H1 (cell line): ENCODE measurements at regions not wholly inside any gene's neighbourhood (a gene's known extent, or its start where the extent isn't known, plus 50 kb on each side); places are given as distances from the start of the nearest gene placed in this dataset.

ENCODE experiments used
- CTCF ChIA-PET: fragments of 300-600 bp; sonication (Branson Sonifier 250); formaldehyde crosslinking; loops from one replicate; lab custom pipeline; 2021; ENCODE audit not compliant: partially characterized antibody; lab: Charles Lee
- POLR2A ChIA-PET: fragments of 300-600 bp; sonication (Branson Sonifier 250); formaldehyde crosslinking; loops from one replicate; lab custom pipeline; 2021; ENCODE audit warnings: inconsistent platforms; ENCODE audit not compliant: partially characterized antibody; lab: Charles Lee
- DNase-seq, 2 experiments: peaks; one replicate each; pipeline versions ENCODE4 v3.0.0 to v3.0.0-alpha.2; 2010 to 2022; ENCODE audit warnings: low spot score in 2 of 2, low read depth in 1 of 2, mixed read lengths in 1 of 2
- FAIRE-seq: peaks from 2 replicates; lab custom pipeline; 2011; peaks lifted over from hg19 to GRCh38; lab: Jason Lieb, UNC
- H2AFZ ChIP-seq: 2 replicates; pipeline ENCODE4 v1.8.1; 2012; ENCODE audit warnings: low read length, inconsistent platforms
- H2AK5ac ChIP-seq: 2 replicates; pipeline ENCODE4 v1.6.1; 2013; ENCODE audit warnings: low read depth, low read length
- H2BK120ac ChIP-seq: replicated peaks from 2 replicates; pipeline ENCODE3; 2013; ENCODE audit warnings: low read depth, low read length, inconsistent platforms
- H2BK12ac ChIP-seq: 2 replicates; pipeline ENCODE4 v1.6.1; 2013; ENCODE audit warnings: low read depth, low read length
- H2BK15ac ChIP-seq: 2 replicates; pipeline ENCODE4 v1.6.1; 2013; ENCODE audit warnings: low read length
- H2BK20ac ChIP-seq: 2 replicates; pipeline ENCODE4 v1.6.1; 2013; ENCODE audit warnings: low read length
- H2BK5ac ChIP-seq: 2 replicates; pipeline ENCODE4 v1.6.1; 2013; ENCODE audit warnings: low read depth, low read length
- H3K14ac ChIP-seq: 2 replicates; pipeline ENCODE4 v1.6.1; 2013; ENCODE audit warnings: inconsistent platforms; ENCODE audit not compliant: insufficient read length
- H3K18ac ChIP-seq: 2 replicates; pipeline ENCODE4 v1.6.1; 2013; ENCODE audit warnings: low read length; ENCODE audit errors: extremely low read depth
- H3K23ac ChIP-seq: 2 replicates; pipeline ENCODE4 v1.6.1; 2013; ENCODE audit warnings: inconsistent platforms; ENCODE audit not compliant: insufficient read length
- H3K23me2 ChIP-seq: 2 replicates; pipeline ENCODE4 v1.6.1; 2013; ENCODE audit warnings: low read depth, low read length
- H3K27ac ChIP-seq: 2 replicates; pipeline ENCODE4 v1.6.1; 2011; ENCODE audit warnings: low read depth, low read length, inconsistent platforms
- H3K27me3 ChIP-seq, 4 experiments: replicated peaks in 1 of 4; 1 replicate in 1 of 4; 2 replicates in 3 of 4; pipeline versions ENCODE4 v1.6.1 to v1.8.1; 2011 to 2013; ENCODE audit warnings: low read length in 3 of 4, mild to moderate bottlenecking in 3 of 4, inconsistent platforms in 2 of 4, mixed read lengths in 2 of 4, moderate library complexity in 1 of 4; ENCODE audit not compliant: control insufficient read depth in 3 of 4, insufficient read depth in 3 of 4; ENCODE audit errors: extremely low read depth in 1 of 4
- H3K36me3 ChIP-seq, 4 experiments: 2 replicates each; pipeline versions ENCODE4 v1.6.1 to v1.8.1; 2011 to 2013; ENCODE audit warnings: mild to moderate bottlenecking in 4 of 4, low read length in 3 of 4, moderate library complexity in 2 of 4, control low read depth in 1 of 4, inconsistent platforms in 1 of 4; ENCODE audit not compliant: insufficient read depth in 4 of 4, control insufficient read depth in 2 of 4
- H3K4ac ChIP-seq: replicated peaks from 2 replicates; pipeline ENCODE3; 2013; ENCODE audit warnings: low read length, low read depth, mixed read lengths, inconsistent platforms; ENCODE audit not compliant: insufficient read length
- H3K4me1 ChIP-seq, 4 experiments: replicated peaks in 1 of 4; 1 replicate in 1 of 4; 2 replicates in 3 of 4; pipeline versions ENCODE4 v1.6.1 to v1.8.1; 2011 to 2013; ENCODE audit warnings: low read length in 3 of 4, inconsistent platforms in 2 of 4, mixed read lengths in 1 of 4; ENCODE audit not compliant: insufficient read depth in 4 of 4, control insufficient read depth in 3 of 4
- H3K4me2 ChIP-seq, 2 experiments: 2 replicates each; pipeline versions ENCODE4 v1.6.1 to v1.8.1; 2011 to 2013; ENCODE audit warnings: low read depth in 2 of 2, low read length in 2 of 2, control low read depth in 1 of 2, inconsistent platforms in 1 of 2, mild to moderate bottlenecking in 1 of 2; ENCODE audit not compliant: insufficient read depth in 1 of 2
- H3K4me3 ChIP-seq, 4 experiments: fragments of 200-600, 300-600 bp in 1 of 4; sonication (generic), shearing (Covaris generic), sonication (Bioruptor Twin) in 1 of 4; 2 replicates each; pipeline versions ENCODE4 v1.5.1 to v1.8.1; 2011 to 2016; ENCODE audit warnings: low read length in 4 of 4, low read depth in 3 of 4, control low read depth in 2 of 4, inconsistent platforms in 2 of 4, mild to moderate bottlenecking in 2 of 4, mixed read lengths in 1 of 4, moderate library complexity in 1 of 4; ENCODE audit not compliant: insufficient read depth in 2 of 4; ENCODE audit errors: extremely low read depth in 1 of 4
- H3K56ac ChIP-seq: replicated peaks from 2 replicates; pipeline ENCODE3; 2013; ENCODE audit warnings: low read depth, mild to moderate bottlenecking, mixed read lengths, low read length, inconsistent platforms; ENCODE audit not compliant: insufficient read length
- H3K79me1 ChIP-seq: 2 replicates; pipeline ENCODE4 v1.6.1; 2013; ENCODE audit warnings: low read depth, low read length, control low read depth
- H3K79me2 ChIP-seq, 2 experiments: 2 replicates each; pipeline versions ENCODE4 v1.6.1 to v1.8.1; 2012 to 2013; ENCODE audit warnings: low read length in 2 of 2, mild to moderate bottlenecking in 2 of 2, inconsistent platforms in 1 of 2; ENCODE audit not compliant: insufficient read depth in 2 of 2, control insufficient read depth in 1 of 2
- H3K9ac ChIP-seq, 4 experiments: replicated peaks in 1 of 4; 1 replicate in 1 of 4; 2 replicates in 3 of 4; pipeline versions ENCODE4 v1.6.1 to v1.8.1; 2011 to 2013; ENCODE audit warnings: low read depth in 3 of 4, low read length in 3 of 4, control low read depth in 2 of 4, mild to moderate bottlenecking in 2 of 4, moderate library complexity in 2 of 4, inconsistent platforms in 1 of 4; ENCODE audit errors: extremely low read depth in 1 of 4
- H3K9me3 ChIP-seq, 2 experiments: 2 replicates each; pipeline versions ENCODE4 v1.6.1 to v1.8.1; 2012 to 2013; ENCODE audit warnings: mild to moderate bottlenecking in 2 of 2, moderate library complexity in 2 of 2, control low read depth in 1 of 2, inconsistent platforms in 1 of 2, low read depth in 1 of 2, low read length in 1 of 2, mixed read lengths in 1 of 2; ENCODE audit not compliant: insufficient read depth in 2 of 2
- H4K20me1 ChIP-seq, 2 experiments: replicated peaks in 1 of 2; 2 replicates each; pipeline versions ENCODE3 to v1.8.1; 2011 to 2013; ENCODE audit warnings: inconsistent platforms in 2 of 2, low read length in 2 of 2, mild to moderate bottlenecking in 1 of 2; ENCODE audit not compliant: insufficient read depth in 2 of 2, control insufficient read depth in 1 of 2
- H4K5ac ChIP-seq: 2 replicates; pipeline ENCODE4 v1.6.1; 2013; ENCODE audit warnings: low read length, low read depth, mixed read lengths, inconsistent platforms; ENCODE audit not compliant: insufficient read length
- H4K8ac ChIP-seq: 2 replicates; pipeline ENCODE4 v1.8.0; 2013; ENCODE audit warnings: mild to moderate bottlenecking, moderate library complexity, low read length, inconsistent platforms; ENCODE audit not compliant: insufficient read depth; ENCODE audit errors: extremely low read depth
- H4K91ac ChIP-seq: replicated peaks from 2 replicates; pipeline ENCODE3; 2013; ENCODE audit warnings: low read length, mixed read lengths, inconsistent platforms; ENCODE audit not compliant: insufficient read length
- ATF2 ChIP-seq: IDR thresholded peaks from 2 replicates; pipeline ENCODE4 v1.6.1; 2012; ENCODE audit warnings: low read length, inconsistent platforms
- ATF3 ChIP-seq: IDR thresholded peaks from 2 replicates; pipeline ENCODE4 v1.6.1; 2011; ENCODE audit warnings: low read depth, mild to moderate bottlenecking, low read length; ENCODE audit not compliant: insufficient read depth
- CHD1 ChIP-seq: IDR thresholded peaks from 2 replicates; pipeline ENCODE4 v1.6.1; 2012; ENCODE audit warnings: low read depth, low read length, improper control_type of control experiment
- HDAC6 ChIP-seq: IDR thresholded peaks from one replicate; pipeline ENCODE4 v1.7.1; 2012; ENCODE audit warnings: low read depth, mild to moderate bottlenecking, inconsistent platforms, low read length, moderate library complexity
- NRF1 ChIP-seq: IDR thresholded peaks from 2 replicates; pipeline ENCODE4 v1.6.1; 2011; ENCODE audit warnings: mild to moderate bottlenecking, low read depth, low read length, improper control_type of control experiment
- PHF8 ChIP-seq: fragments of 200-600 bp; sonication (generic); conservative IDR thresholded peaks from 2 replicates; pipeline ENCODE4 v1.7.1; 2012; ENCODE audit warnings: low read depth, mild to moderate bottlenecking, inconsistent platforms, low read length, moderate library complexity
- POLR2AphosphoS5 ChIP-seq: IDR thresholded peaks from 2 replicates; pipeline ENCODE4 v1.6.1; 2011; ENCODE audit warnings: low read depth, low read length
- RBBP5 ChIP-seq: IDR thresholded peaks from 2 replicates; pipeline ENCODE4 v1.7.1; 2012; ENCODE audit warnings: low read depth, mild to moderate bottlenecking, inconsistent platforms, low read length, moderate library complexity, borderline replicate concordance
- RFX5 ChIP-seq: IDR thresholded peaks from 2 replicates; pipeline ENCODE4 v1.6.1; 2011; ENCODE audit warnings: low read depth, low read length, improper control_type of control experiment, borderline replicate concordance
- SIX5 ChIP-seq: IDR thresholded peaks from 2 replicates; pipeline ENCODE4 v1.6.1; 2011; ENCODE audit warnings: mild to moderate bottlenecking, low read depth, low read length
- SP1 ChIP-seq: IDR thresholded peaks from 2 replicates; pipeline ENCODE4 v1.6.1; 2011; ENCODE audit warnings: low read depth, low read length
- SP2 ChIP-seq: IDR thresholded peaks from 2 replicates; pipeline ENCODE4 v1.6.1; 2012; ENCODE audit warnings: mild to moderate bottlenecking, low read length, inconsistent platforms
- TBP ChIP-seq: IDR thresholded peaks from 2 replicates; pipeline ENCODE4 v1.6.1; 2011; ENCODE audit warnings: low read depth, low read length, improper control_type of control experiment
- ZNF274 ChIP-seq: IDR thresholded peaks from 2 replicates; pipeline ENCODE4 v1.7.0; 2012; ENCODE audit warnings: low read length, borderline replicate concordance; ENCODE audit errors: extremely low read depth
- WGBS, 2 experiments: shearing (Covaris generic) in 1 of 2; methylation state at CpG; one replicate each; pipeline versions ENCODE4 v1.1.6 to v1.1.7; 2013 to 2015; ENCODE audit warnings: low lambda C conversion rate in 2 of 2, mixed read lengths in 2 of 2, inconsistent platforms in 1 of 2, low coverage in 1 of 2, missing lambda C conversion rate in 1 of 2; ENCODE audit not compliant: insufficient replicate concordance in 2 of 2, insufficient coverage in 1 of 2, insufficient read length in 1 of 2; ENCODE audit errors: extremely low coverage in 1 of 2, missing lambda C conversion rate in 1 of 2; 5-methylcytosine and 5-hydroxymethylcytosine counted together

DNA sequence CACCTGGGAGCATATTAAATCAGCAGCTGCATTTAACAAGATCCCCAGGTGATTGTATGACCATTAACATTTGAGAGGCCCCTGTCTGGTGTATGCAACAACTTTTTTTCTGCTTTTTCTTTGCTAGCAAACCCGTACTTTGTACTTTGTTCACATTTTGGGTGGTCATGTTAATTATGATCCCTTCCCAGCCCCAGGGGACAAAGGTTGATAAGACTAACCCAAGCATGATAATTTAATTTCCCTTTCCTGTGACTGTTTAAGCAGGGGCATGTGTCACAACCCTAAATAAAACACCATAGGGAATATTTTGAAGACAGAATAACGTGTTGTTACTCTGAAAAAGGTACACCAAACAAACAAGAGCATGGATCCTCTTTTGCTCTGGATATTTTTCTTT is 332.0 kb downstream of the PCDH18 start:
- Histone ChIP-seq H3K4me1 (no peaks in the 10 kb centered on the region), H4K8ac (no peak overlapping the region), H2AK5ac (no peak overlapping the region), H3K18ac (no peak overlapping the region), H3K56ac (no peak overlapping the region), H3K4me2 (no peak overlapping the region), H3K4ac (no peak overlapping the region), H3K9ac (no peak overlapping the region), H4K20me1 (no peaks in the 10 kb centered on the region), H2BK15ac (no peak overlapping the region), H2BK5ac (no peak overlapping the region), H3K36me3 (no peaks in the 10 kb centered on the region), H3K23ac (no peak overlapping the region), H2BK20ac (no peak overlapping the region), H3K27me3 (no peaks in the 10 kb centered on the region), H3K4me3 (no peak overlapping the region), H4K5ac (no peak overlapping the region), H2BK120ac (no peak overlapping the region), H3K79me2 (no peaks in the 10 kb centered on the region), H3K23me2 (no peaks in the 10 kb centered on the region), H3K79me1 (no peaks in the 10 kb centered on the region), H3K9me3 (no peaks in the 10 kb centered on the region; a peak in 1 of 4 replicates), H2BK12ac (no peak overlapping the region), H3K14ac (no peak overlapping the region), H2AFZ (0 out of 2 replicates have a peak overlapping the region, but pooled peaks have one; percentile 53), H3K27ac (no peak overlapping the region), H4K91ac (no peak overlapping the region)
- FAIRE-seq (no peak), DNase-seq (no peak)
- CTCF ChIA-PET = no interaction called here
- POLR2A ChIA-PET = no interaction called here
- whole genome bisulfite sequencing, 2 experiments = 76% methylated on average over 2 of the region's 2 CpGs; no CpG with 5 or more reads in 1 of the 2 experiments
- TF ChIP-seq PHF8 (no peak), POLR2AphosphoS5 (no peak), SP1 (no peak), ZNF274 (no peak), ATF3 (no peak), HDAC6 (no peak), RFX5 (no peak), CHD1 (no peak), SP2 (no peak), RBBP5 (no peak), TBP (no peak), ATF2 (no peak), NRF1 (no peak), SIX5 (no peak)
